Lower leg skin (tissue), 4 donors: ENCODE measurements at regions not wholly inside any gene's neighbourhood (a gene's known extent, or its start where the extent isn't known, plus 50 kb on each side); places are given as distances from the start of the nearest gene placed in this dataset.
"Not testable (repeated sequence)": the region's sequence is repeated elsewhere in the genome, so short reads cannot be mapped to it uniquely, and the experiment has no call there.

Experiments
- DNase-seq, 2 donors: peaks; one replicate each; pipeline ENCODE4 v3.0.0-alpha.2; 2019; ENCODE audit warnings: low spot score in 2 of 2
- H3K4me3 ChIP-seq: fragments of 200-600 bp; sonication (generic); 2 replicates; pipeline ENCODE4 v1.5.1; 2017; ENCODE audit warnings: mild to moderate bottlenecking, low read depth; ENCODE audit not compliant: poor library complexity, severe bottlenecking
- POLR2A ChIP-seq, 2 donors: fragments of 450-650 bp; IDR thresholded peaks; one replicate each; pipeline ENCODE4 v1.6.1; 2016 to 2017; ENCODE audit warnings: antibody characterized with exemption in 2 of 2, mild to moderate bottlenecking in 1 of 2, moderate library complexity in 1 of 2
- WGBS, 2 donors: methylation state at CpG; one replicate each; pipeline ENCODE4 v1.1.5; 2018; 5-methylcytosine and 5-hydroxymethylcytosine counted together
- intact Hi-C: fragments of 100-400 bp; cut with DNase I; formaldehyde crosslinking; loops from one replicate; pipeline ENCODE4 v1.15.0; 2023; ENCODE audit warnings: low total_unique reads
- TF ChIP-seq, protein P1 (sequence below), 3 donors: fragments of 450-650 bp; IDR thresholded peaks; one replicate each; pipeline ENCODE4 v1.5.1; 2016; ENCODE audit warnings: antibody characterized with exemption in 3 of 3, mild to moderate bottlenecking in 3 of 3, moderate library complexity in 2 of 3

DNA sequence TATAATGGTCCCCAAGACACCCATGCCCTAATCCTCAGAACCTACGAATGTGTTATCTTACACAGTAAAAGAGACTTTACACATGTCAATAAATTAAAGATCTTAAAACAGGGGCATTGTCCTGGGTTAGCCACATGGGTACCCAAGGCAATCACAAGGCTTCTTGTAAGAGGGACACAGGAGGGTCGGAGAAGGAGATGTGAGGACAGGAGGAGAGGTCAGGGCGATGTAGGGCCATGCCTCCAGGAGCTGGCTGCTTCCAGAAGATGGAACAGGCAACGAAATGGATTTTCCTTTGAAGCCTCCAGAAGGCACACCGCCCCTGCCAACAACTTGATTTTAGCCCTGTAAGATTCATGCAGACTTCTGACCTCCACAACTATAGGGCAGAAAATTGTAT lies 262.7 kb downstream of the MEX3B start:
- intact Hi-C loops = no loop called here
- no peak for DNase-seq

DNA sequence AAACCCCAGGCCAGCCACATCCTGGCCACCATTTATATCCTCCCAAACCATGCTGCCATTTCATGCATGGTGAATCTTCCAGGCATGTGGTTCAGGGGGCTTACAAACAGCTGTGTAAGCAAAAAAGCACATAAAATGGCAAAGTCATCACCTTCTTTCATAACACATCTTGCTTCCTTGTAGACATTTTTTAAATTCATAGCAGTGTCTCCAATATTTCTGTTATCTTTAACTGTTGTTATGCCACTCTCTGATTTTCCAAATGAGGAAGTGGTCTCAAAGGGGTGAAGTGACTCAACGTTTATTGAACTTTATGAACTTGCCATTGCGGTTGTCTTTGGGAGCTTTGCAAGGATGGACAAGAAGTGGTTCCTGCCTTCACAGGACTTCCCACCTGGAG lies 264.4 kb downstream of the MEX3B start:
- TF ChIP-seq POLR2A (IDR thresholded peaks at IDR 0.05) = no peak
- TF ChIP-seq, protein P1, sequence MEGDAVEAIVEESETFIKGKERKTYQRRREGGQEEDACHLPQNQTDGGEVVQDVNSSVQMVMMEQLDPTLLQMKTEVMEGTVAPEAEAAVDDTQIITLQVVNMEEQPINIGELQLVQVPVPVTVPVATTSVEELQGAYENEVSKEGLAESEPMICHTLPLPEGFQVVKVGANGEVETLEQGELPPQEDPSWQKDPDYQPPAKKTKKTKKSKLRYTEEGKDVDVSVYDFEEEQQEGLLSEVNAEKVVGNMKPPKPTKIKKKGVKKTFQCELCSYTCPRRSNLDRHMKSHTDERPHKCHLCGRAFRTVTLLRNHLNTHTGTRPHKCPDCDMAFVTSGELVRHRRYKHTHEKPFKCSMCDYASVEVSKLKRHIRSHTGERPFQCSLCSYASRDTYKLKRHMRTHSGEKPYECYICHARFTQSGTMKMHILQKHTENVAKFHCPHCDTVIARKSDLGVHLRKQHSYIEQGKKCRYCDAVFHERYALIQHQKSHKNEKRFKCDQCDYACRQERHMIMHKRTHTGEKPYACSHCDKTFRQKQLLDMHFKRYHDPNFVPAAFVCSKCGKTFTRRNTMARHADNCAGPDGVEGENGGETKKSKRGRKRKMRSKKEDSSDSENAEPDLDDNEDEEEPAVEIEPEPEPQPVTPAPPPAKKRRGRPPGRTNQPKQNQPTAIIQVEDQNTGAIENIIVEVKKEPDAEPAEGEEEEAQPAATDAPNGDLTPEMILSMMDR (IDR thresholded peaks at IDR 0.05) = no peak
- no peak overlapping the region for H3K4me3 ChIP-seq
- WGBS, 2 donors = 69 to 76% methylated on average over 2 of the region's 2 CpGs
- no peak for DNase-seq
- intact Hi-C loops = no loop called here

More for the DNA sequence above, 262.7 kb downstream of the MEX3B start:
- TF ChIP-seq, protein P1 (IDR thresholded peaks at IDR 0.05) = no peak
- no peak for TF ChIP-seq POLR2A (IDR thresholded peaks at IDR 0.05)
- WGBS, 2 donors = 88 to 92% methylated on average over 5 of the region's 5 CpGs
- H3K4me3 ChIP-seq = no peak overlapping the region

DNA sequence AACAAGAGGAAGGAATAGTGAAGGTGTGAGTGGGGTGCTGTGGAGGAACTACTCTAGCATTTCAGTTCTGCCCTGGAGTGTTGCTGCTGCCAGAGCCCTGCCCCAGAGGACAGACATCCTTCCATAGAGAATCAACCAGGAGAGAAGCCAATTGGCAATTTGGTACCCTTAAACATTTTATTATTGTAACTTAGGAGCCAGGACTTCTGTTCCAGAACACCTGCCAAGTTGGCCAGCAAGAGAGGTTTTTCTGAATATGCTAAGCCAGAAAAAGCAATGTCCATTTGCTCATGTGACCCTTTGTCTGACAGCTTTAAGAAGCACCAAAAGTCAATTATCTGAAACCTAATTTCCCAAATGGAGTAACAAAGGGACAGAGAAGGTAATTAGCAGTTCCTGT lies 264.9 kb downstream of the MEX3B start:
- no peak for DNase-seq
- H3K4me3 ChIP-seq = no peak overlapping the region
- TF ChIP-seq, protein P1 (IDR thresholded peaks at IDR 0.05) = no peak
- intact Hi-C loops = no loop called here

DNA sequence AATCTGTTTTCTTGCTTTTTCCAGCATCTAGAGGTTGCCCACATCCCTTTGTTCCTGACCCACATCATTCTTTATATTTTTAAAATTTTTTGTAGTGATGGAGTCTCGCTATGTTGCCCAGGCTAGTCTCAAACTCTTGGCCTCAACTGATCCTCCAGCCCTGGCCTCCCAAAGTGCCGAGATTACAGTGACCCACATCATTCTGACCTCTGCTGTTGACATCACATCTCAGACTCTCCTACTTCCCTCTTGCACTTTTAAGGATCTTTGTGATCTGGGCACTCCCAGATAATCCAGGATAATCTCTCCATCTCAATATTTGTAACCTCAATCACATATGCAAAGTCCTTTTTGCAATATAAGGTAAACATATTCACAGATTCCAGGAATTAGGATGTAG lies 266.6 kb downstream of the MEX3B start:
- intact Hi-C loops = no loop called here
- DNase-seq = no peak
- no peak overlapping the region for H3K4me3 ChIP-seq
- TF ChIP-seq, protein P1 (IDR thresholded peaks at IDR 0.05) = no peak
- no peak for TF ChIP-seq POLR2A (IDR thresholded peaks at IDR 0.05)
- WGBS, 2 donors = 71 to 99% methylated on average over 2 of the region's 2 CpGs

DNA sequence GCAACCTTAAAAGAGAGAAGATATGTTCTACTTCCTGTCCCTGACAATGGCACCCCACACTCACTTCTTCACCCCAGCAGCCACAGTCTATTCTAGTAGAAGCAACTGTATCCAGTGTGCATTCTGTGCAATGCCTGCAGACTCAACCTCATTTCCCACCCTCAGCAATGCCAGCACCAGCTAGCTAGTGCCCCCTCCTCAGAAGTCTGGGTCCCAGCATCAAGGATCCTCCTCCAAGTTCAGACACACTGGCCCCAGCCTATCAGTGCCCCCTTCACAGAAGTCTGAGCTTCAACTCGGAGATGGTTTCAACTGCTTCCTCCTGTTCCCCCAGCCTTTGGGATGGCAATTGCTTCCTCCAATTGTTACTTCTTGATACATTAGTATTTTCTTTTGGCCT lies 268.3 kb downstream of the MEX3B start:
- WGBS, 2 donors = 83 to 94% methylated on average over 1 of the region's 1 CpG
- no peak for DNase-seq
- no peak for TF ChIP-seq POLR2A (IDR thresholded peaks at IDR 0.05)
- TF ChIP-seq, protein P1 (IDR thresholded peaks at IDR 0.05) = no peak
- intact Hi-C loops = no loop called here
- no peak overlapping the region for H3K4me3 ChIP-seq

DNA sequence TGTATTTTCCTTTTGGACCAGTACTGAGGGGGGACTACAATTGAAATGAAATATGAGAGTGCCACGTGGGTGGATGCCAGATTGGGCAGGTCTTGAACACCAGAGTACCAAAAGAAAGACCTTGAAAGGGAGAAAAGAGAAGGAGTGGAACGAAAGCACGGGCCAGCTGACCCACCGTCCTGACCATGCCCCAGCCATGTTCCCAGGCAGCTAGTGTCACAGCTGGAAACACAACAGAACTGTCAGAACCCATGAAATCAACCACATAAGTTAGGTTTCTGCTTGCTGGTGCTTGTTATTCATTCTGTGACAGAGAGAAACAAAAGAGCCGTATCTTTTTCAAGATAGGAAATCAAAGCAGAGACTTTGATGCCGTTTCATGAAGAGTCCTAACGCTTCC lies 268.8 kb downstream of the MEX3B start:
- no peak overlapping the region for H3K4me3 ChIP-seq
- intact Hi-C loops = no loop called here
- no peak for DNase-seq
- WGBS, 2 donors = 50 to 58% methylated on average over 7 of the region's 7 CpGs
- TF ChIP-seq, protein P1 (IDR thresholded peaks at IDR 0.05) = no peak
- no peak for TF ChIP-seq POLR2A (IDR thresholded peaks at IDR 0.05)

DNA sequence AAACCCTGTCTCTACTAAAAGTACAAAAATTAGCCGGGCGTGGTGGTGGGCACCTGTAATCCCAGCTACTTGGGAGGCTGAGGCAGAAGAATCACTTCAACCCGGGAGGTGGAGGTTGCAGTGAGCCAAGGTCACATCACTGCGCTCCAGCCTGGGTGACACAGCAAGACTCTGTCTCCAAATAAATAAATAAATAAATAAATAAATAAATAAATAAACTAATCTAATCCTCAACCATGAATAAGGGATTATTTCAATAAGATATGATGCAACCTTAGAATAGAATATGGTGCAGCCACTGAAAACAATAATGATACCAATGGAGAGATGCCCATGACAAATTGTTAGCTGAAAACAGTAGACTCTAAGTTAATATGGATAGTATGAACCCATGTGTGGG lies 270.0 kb downstream of the MEX3B start:
- DNase-seq, intact Hi-C loops, H3K4me3 ChIP-seq: not testable (repeated sequence)
- 93 to 95% methylated on average over 4 of the region's 4 CpGs for WGBS, 2 donors
